ENCODE measurements at regions not wholly inside any gene's neighbourhood (a gene's known extent, or its start where the extent isn't known, plus 50 kb on each side); places are given as distances from the start of the nearest gene placed in this dataset.

DNA sequence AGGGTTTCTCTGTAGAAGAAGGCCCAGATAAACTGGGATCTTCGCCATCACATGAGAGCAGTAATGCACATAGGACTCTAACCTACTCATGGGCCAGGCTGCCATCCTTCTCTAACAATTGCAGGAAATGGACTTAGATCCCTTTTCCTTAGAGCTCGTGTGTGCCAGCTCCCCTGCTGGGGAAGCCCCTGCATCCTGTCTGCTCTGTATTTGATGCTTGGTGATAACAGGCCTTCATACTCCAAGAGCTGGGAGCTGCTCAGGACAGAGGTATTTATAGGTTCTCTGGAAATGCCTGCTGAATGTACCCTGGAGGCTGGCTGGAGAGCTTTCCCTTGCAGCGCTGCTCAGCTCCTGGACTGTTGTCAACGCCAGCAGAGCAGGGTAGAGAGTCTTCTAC lies 249.6 kb downstream of the MTX2 start:
- Histone ChIP-seq H3K27ac (no peak overlapping the region), H3K27me3 (ENCODE audit: insufficient read depth, low read depth) (no peaks in the 10 kb centered on the region), H3K4me3 (no peak overlapping the region), H3F3A (ENCODE audit: insufficient read depth, low read depth) (no peaks in the 10 kb centered on the region), H3K36me3 (ENCODE audit: low read depth) (no peaks in the 10 kb centered on the region), H3K9me3 (ENCODE audit: insufficient read depth, low read depth) (no peaks in the 10 kb centered on the region), H3K9me2 (ENCODE audit: insufficient read depth) (no peaks in the 10 kb centered on the region), H3K4me1 (replicated peaks; ENCODE audit: insufficient read depth) (no peaks in the 10 kb centered on the region), H3K4me2 (no peak overlapping the region), H4K20me1 (ENCODE audit: insufficient read depth) (no peaks in the 10 kb centered on the region), H3K79me2 (ENCODE audit: low read depth) (no peaks in the 10 kb centered on the region), H2AFZ (no peak overlapping the region)
- ChIA-PET CTCF (no interaction called here), POLR2A (ENCODE audit: unreplicated experiment) (interaction anchor here (0.5 kb wide), 1 partner anchor 1760 kb away, joined by 4 read pairs; no protein-coding TSS in a partner anchor)
- no TSS peak for BruUV-seq (replicated peaks)
- intact Hi-C loops (cut with micrococcal nuclease; ENCODE audit: unreplicated experiment): no loop called here
- no peak for DNase-seq
- TF ChIP-seq EZH2 (IDR thresholded peaks at IDR 0.05; ENCODE audit: low read depth): no peak
- TF ChIP-seq, protein P1, sequence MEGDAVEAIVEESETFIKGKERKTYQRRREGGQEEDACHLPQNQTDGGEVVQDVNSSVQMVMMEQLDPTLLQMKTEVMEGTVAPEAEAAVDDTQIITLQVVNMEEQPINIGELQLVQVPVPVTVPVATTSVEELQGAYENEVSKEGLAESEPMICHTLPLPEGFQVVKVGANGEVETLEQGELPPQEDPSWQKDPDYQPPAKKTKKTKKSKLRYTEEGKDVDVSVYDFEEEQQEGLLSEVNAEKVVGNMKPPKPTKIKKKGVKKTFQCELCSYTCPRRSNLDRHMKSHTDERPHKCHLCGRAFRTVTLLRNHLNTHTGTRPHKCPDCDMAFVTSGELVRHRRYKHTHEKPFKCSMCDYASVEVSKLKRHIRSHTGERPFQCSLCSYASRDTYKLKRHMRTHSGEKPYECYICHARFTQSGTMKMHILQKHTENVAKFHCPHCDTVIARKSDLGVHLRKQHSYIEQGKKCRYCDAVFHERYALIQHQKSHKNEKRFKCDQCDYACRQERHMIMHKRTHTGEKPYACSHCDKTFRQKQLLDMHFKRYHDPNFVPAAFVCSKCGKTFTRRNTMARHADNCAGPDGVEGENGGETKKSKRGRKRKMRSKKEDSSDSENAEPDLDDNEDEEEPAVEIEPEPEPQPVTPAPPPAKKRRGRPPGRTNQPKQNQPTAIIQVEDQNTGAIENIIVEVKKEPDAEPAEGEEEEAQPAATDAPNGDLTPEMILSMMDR (conservative IDR thresholded peaks at IDR 0.05): no peak

DNA sequence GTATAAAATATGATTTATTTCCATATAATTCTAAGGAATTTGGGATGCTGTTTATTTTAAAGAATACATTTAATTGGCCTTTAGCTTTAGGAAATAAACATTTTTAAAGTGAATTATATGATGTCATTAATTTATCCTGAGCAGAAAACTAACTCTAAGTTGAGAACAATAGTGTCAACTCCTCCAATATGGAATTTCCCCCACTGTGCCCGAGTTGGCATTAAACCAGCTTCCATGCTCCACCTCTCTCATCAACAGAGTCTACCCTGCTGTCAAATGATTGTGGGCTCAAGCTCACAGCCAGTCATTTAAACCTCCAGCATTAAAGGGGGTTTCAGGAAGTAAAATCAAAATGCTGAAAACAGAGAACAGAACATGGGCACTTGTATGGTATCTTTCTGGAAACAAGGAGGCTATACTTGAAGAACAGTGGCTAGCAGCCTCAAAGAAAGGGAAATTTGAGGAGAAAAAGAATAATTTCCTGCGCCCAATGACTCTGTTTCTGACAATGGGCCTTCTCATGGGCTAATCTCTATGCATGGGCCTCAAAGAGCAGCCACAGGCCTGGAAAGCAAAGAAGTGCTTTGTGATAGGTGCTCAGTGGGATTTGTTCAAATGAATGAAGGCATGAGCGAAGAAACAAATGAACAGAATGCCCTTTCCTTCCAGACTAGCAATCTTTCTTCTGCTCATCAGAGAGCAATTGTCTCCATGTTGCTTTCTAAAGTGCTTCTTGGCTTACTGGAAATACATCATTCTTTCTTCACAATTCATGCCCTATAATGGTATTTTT lies 252.8 kb downstream of the MTX2 start:
- no peaks in the 10 kb centered on the region for H3K9me3 ChIP-seq (ENCODE audit: insufficient read depth, low read depth)
- H2AFZ ChIP-seq: no peak overlapping the region
- H3F3A ChIP-seq (ENCODE audit: insufficient read depth, low read depth): no peaks in the 10 kb centered on the region
- no peak overlapping the region for H3K4me2 ChIP-seq
- no peaks in the 10 kb centered on the region for H3K36me3 ChIP-seq (ENCODE audit: low read depth)
- no TSS peak for BruUV-seq (replicated peaks)
- no peak overlapping the region for H3K27ac ChIP-seq
- H3K4me3 ChIP-seq: no peak overlapping the region
- H3K4me1 ChIP-seq (replicated peaks; ENCODE audit: insufficient read depth): no peaks in the 10 kb centered on the region
- POLR2A ChIA-PET (ENCODE audit: unreplicated experiment): no interaction called here
- no peaks in the 10 kb centered on the region for H3K79me2 ChIP-seq (ENCODE audit: low read depth)
- H3K27me3 ChIP-seq (ENCODE audit: insufficient read depth, low read depth): no peaks in the 10 kb centered on the region
- no peaks in the 10 kb centered on the region for H3K9me2 ChIP-seq (ENCODE audit: insufficient read depth)
- TF ChIP-seq EZH2 (IDR thresholded peaks at IDR 0.05; ENCODE audit: low read depth): no peak
- TF ChIP-seq, protein P1 (conservative IDR thresholded peaks at IDR 0.05): no peak
- CTCF ChIA-PET: no interaction called here
- no peaks in the 10 kb centered on the region for H4K20me1 ChIP-seq (ENCODE audit: insufficient read depth)
- intact Hi-C loops (cut with micrococcal nuclease; ENCODE audit: unreplicated experiment): loop anchor here (5.0 kb wide), 1 partner anchor 60 kb away; no protein-coding TSS in a partner anchor
- DNase-seq: no peak

- H3K9me3 ChIP-seq (ENCODE audit: insufficient read depth, low read depth): no peaks in the 10 kb centered on the region
These were observed 255.8 kb downstream of the MTX2 start for GRCh38 chr2:176525086-176525485.

More at GRCh38 chr2:176525086-176525485, 255.8 kb downstream of the MTX2 start:
- ChIA-PET CTCF (interaction anchor here (0.7 kb wide), 1 partner anchor 618 kb away, joined by 3 read pairs; no protein-coding TSS in a partner anchor), POLR2A (ENCODE audit: unreplicated experiment) (no interaction called here)
- TF ChIP-seq, protein P1 (conservative IDR thresholded peaks at IDR 0.05): no peak
- no peak for TF ChIP-seq EZH2 (IDR thresholded peaks at IDR 0.05; ENCODE audit: low read depth)
- no peak overlapping the region for H3K4me3 ChIP-seq
- H2AFZ ChIP-seq: no peak overlapping the region
- no peaks in the 10 kb centered on the region for H3F3A ChIP-seq (ENCODE audit: insufficient read depth, low read depth)
- H3K9me2 ChIP-seq (ENCODE audit: insufficient read depth): no peaks in the 10 kb centered on the region
- H3K27me3 ChIP-seq (ENCODE audit: insufficient read depth, low read depth): no peaks in the 10 kb centered on the region; the same call in 1 of the 2 replicates
- H3K36me3 ChIP-seq (ENCODE audit: low read depth): no peaks in the 10 kb centered on the region
- no peaks in the 10 kb centered on the region for H3K4me1 ChIP-seq (replicated peaks; ENCODE audit: insufficient read depth)
- H3K79me2 ChIP-seq (ENCODE audit: low read depth): no peaks in the 10 kb centered on the region
- H3K27ac ChIP-seq: no peak overlapping the region
- no peaks in the 10 kb centered on the region for H4K20me1 ChIP-seq (ENCODE audit: insufficient read depth)
- DNase-seq: no peak
- no TSS peak for BruUV-seq (replicated peaks)
- intact Hi-C loops (cut with micrococcal nuclease; ENCODE audit: unreplicated experiment): no loop called here
- H3K4me2 ChIP-seq: no peak overlapping the region

All from PC-9 (cell line).